Brain microvascular endothelial cell (primary cell): ENCODE measurements at regions not wholly inside any gene's neighbourhood (a gene's known extent, or its start where the extent isn't known, plus 50 kb on each side); places are given as distances from the start of the nearest gene placed in this dataset.

Experiments
- DNase-seq: peaks from one replicate; pipeline ENCODE4 v3.0.0-alpha.2; 2020
- H3K27ac ChIP-seq: fragments of 250-450 bp; sonication (Bioruptor Pico); 2 replicates; pipeline ENCODE4 v1.5.1; 2020; ENCODE audit warnings: mild to moderate bottlenecking, moderate library complexity
- H3K27me3 ChIP-seq: fragments of 250-450 bp; sonication (Bioruptor Pico); replicated peaks from 2 replicates; pipeline ENCODE4 v1.5.1; 2020; ENCODE audit warnings: mild to moderate bottlenecking
- H3K36me3 ChIP-seq: fragments of 250-450 bp; sonication (Bioruptor Pico); replicated peaks from 2 replicates; pipeline ENCODE4 v1.5.1; 2020; ENCODE audit warnings: mild to moderate bottlenecking
- H3K4me3 ChIP-seq: 2 replicates; pipeline ENCODE4 v1.5.1; 2011; ENCODE audit warnings: low read depth, mild to moderate bottlenecking, control low read depth, low read length, moderate library complexity
- CTCF ChIP-seq: IDR thresholded peaks from 2 replicates; pipeline ENCODE4 v1.5.1; 2011; ENCODE audit warnings: low read depth, mild to moderate bottlenecking, moderate library complexity, low read length, control low read depth, inconsistent platforms; ENCODE audit errors: missing control alignments
- in situ Hi-C: cut with HindIII; loops from 2 replicates; pipeline ENCODE4 v1.10.0; 2017; ENCODE audit warnings: low sequenced_read_pairs, low pct_ligation_motif_present

- in situ Hi-C loops: no loop called here
- Histone ChIP-seq H3K36me3 (no peaks in the 10 kb centered on the region), H3K4me3 (no peak overlapping the region), H3K27ac (no peak overlapping the region), H3K27me3 (peaks cover 2% of the 10 kb centered on the region)
- TF ChIP-seq CTCF: no peak
- DNase-seq: no peak
Observed at GRCh38 chr9:96183751-96184150, 118.2 kb downstream of the HSD17B3 start.

GRCh38 chr9:96178153-96178552, 123.8 kb downstream of the HSD17B3 start:
- DNase-seq: no peak
- Histone ChIP-seq H3K36me3 (no peaks in the 10 kb centered on the region), H3K27ac (no peak overlapping the region), H3K27me3 (peaks cover 12% of the 10 kb centered on the region), H3K4me3 (no peak overlapping the region)
- no peak for TF ChIP-seq CTCF
- in situ Hi-C loops: no loop called here

GRCh38 chr9:96177719-96178028, 124.3 kb downstream of the HSD17B3 start:
- TF ChIP-seq CTCF: no peak
- in situ Hi-C loops: no loop called here
- H3K4me3 ChIP-seq: no peak overlapping the region
- DNase-seq: no peak
- no peak overlapping the region for H3K27ac ChIP-seq
- H3K36me3 ChIP-seq: no peaks in the 10 kb centered on the region
- peaks cover 12% of the 10 kb centered on the region for H3K27me3 ChIP-seq

- in situ Hi-C loops: no loop called here
- DNase-seq: no peak
- TF ChIP-seq CTCF: no peak
- Histone ChIP-seq H3K4me3 (no peak overlapping the region), H3K27ac (no peak overlapping the region), H3K27me3 (peaks cover 12% of the 10 kb centered on the region), H3K36me3 (no peaks in the 10 kb centered on the region)
Observed at GRCh38 chr9:96177005-96177718, 124.8 kb downstream of the HSD17B3 start.

GRCh38 chr9:96175796-96176195, 126.2 kb downstream of the HSD17B3 start:
- in situ Hi-C loops: no loop called here
- no peak overlapping the region for H3K27ac ChIP-seq
- no peak overlapping the region for H3K4me3 ChIP-seq
- TF ChIP-seq CTCF: no peak
- DNase-seq: no peak
- no peaks in the 10 kb centered on the region for H3K36me3 ChIP-seq
- H3K27me3 ChIP-seq: peaks cover 12% of the 10 kb centered on the region

GRCh38 chr9:96175001-96175400, 127.0 kb downstream of the HSD17B3 start:
- DNase-seq: no peak
- peaks cover 12% of the 10 kb centered on the region for H3K27me3 ChIP-seq
- no peaks in the 10 kb centered on the region for H3K36me3 ChIP-seq
- in situ Hi-C loops: no loop called here
- H3K4me3 ChIP-seq: no peak overlapping the region
- TF ChIP-seq CTCF: no peak
- no peak overlapping the region for H3K27ac ChIP-seq
